ENCODE measurements at regions not wholly inside any gene's neighbourhood (a gene's known extent, or its start where the extent isn't known, plus 50 kb on each side); places are given as distances from the start of the nearest gene placed in this dataset.

- H3K9me3 ChIP-seq (ENCODE audit: low read depth, low read length): no peaks in the 10 kb centered on the region
- H3K27me3 ChIP-seq (ENCODE audit: insufficient read depth, low read length): peaks cover 55% of the 10 kb centered on the region
- TF ChIP-seq CTCF (IDR thresholded peaks at IDR 0.05; ENCODE audit: extremely low read depth, low read depth, low read length): no peak
- H3K27ac ChIP-seq (ENCODE audit: low read depth, low read length): no peak overlapping the region
- no peaks in the 10 kb centered on the region for H4K20me1 ChIP-seq (ENCODE audit: insufficient read depth, low read length)
- H3K36me3 ChIP-seq (ENCODE audit: insufficient read depth, low read length): no peaks in the 10 kb centered on the region
- no peak for DNase-seq (ENCODE audit: insufficient read length, low spot score, missing footprints)
- H3K4me3 ChIP-seq (ENCODE audit: insufficient read depth, low read length): no peak overlapping the region
- peaks cover 3% of the 10 kb centered on the region for H3K4me1 ChIP-seq (ENCODE audit: insufficient read depth, low read length)
- no peak overlapping the region for H3K4me2 ChIP-seq (ENCODE audit: insufficient read depth, low read length)
- no peak overlapping the region for H2AFZ ChIP-seq (ENCODE audit: low read length)
- H3K79me2 ChIP-seq (ENCODE audit: insufficient read depth, low read length): no peaks in the 10 kb centered on the region
Measured at GRCh38 chr9:113687107-113687679, 188.9 kb upstream of the ZNF618 start.

GRCh38 chr9:113687680-113688371 lies 188.3 kb upstream of the ZNF618 start:
- TF ChIP-seq CTCF (IDR thresholded peaks at IDR 0.05; ENCODE audit: extremely low read depth, low read depth, low read length): no peak
- H3K27me3 ChIP-seq (ENCODE audit: insufficient read depth, low read length): peaks cover 55% of the 10 kb centered on the region
- DNase-seq (ENCODE audit: insufficient read length, low spot score, missing footprints): no peak
- H3K4me2 ChIP-seq (ENCODE audit: insufficient read depth, low read length): no peak overlapping the region
- H3K4me3 ChIP-seq (ENCODE audit: insufficient read depth, low read length): peak overlapping the region; percentile 25
- H3K27ac ChIP-seq (ENCODE audit: low read depth, low read length): no peak overlapping the region
- no peaks in the 10 kb centered on the region for H3K36me3 ChIP-seq (ENCODE audit: insufficient read depth, low read length)
- no peaks in the 10 kb centered on the region for H4K20me1 ChIP-seq (ENCODE audit: insufficient read depth, low read length)
- no peaks in the 10 kb centered on the region for H3K79me2 ChIP-seq (ENCODE audit: insufficient read depth, low read length)
- H3K9me3 ChIP-seq (ENCODE audit: low read depth, low read length): no peaks in the 10 kb centered on the region
- no peaks in the 10 kb centered on the region for H3K4me1 ChIP-seq (ENCODE audit: insufficient read depth, low read length)
- no peak overlapping the region for H2AFZ ChIP-seq (ENCODE audit: low read length)

- no peaks in the 10 kb centered on the region for H3K36me3 ChIP-seq (ENCODE audit: insufficient read depth, low read length)
- no peak overlapping the region for H2AFZ ChIP-seq (ENCODE audit: low read length)
- H3K27ac ChIP-seq (ENCODE audit: low read depth, low read length): no peak overlapping the region
- H3K27me3 ChIP-seq (ENCODE audit: insufficient read depth, low read length): peaks cover 60% of the 10 kb centered on the region
- no peaks in the 10 kb centered on the region for H3K4me1 ChIP-seq (ENCODE audit: insufficient read depth, low read length)
- no peak overlapping the region for H3K4me2 ChIP-seq (ENCODE audit: insufficient read depth, low read length)
- TF ChIP-seq CTCF (IDR thresholded peaks at IDR 0.05; ENCODE audit: extremely low read depth, low read depth, low read length): no peak
- DNase-seq (ENCODE audit: insufficient read length, low spot score, missing footprints): no peak
- H3K79me2 ChIP-seq (ENCODE audit: insufficient read depth, low read length): no peaks in the 10 kb centered on the region
- H4K20me1 ChIP-seq (ENCODE audit: insufficient read depth, low read length): no peaks in the 10 kb centered on the region
- no peak overlapping the region for H3K4me3 ChIP-seq (ENCODE audit: insufficient read depth, low read length)
- H3K9me3 ChIP-seq (ENCODE audit: low read depth, low read length): no peaks in the 10 kb centered on the region
Measured at GRCh38 chr9:113690055-113690740, 185.9 kb upstream of the ZNF618 start.

DNA sequence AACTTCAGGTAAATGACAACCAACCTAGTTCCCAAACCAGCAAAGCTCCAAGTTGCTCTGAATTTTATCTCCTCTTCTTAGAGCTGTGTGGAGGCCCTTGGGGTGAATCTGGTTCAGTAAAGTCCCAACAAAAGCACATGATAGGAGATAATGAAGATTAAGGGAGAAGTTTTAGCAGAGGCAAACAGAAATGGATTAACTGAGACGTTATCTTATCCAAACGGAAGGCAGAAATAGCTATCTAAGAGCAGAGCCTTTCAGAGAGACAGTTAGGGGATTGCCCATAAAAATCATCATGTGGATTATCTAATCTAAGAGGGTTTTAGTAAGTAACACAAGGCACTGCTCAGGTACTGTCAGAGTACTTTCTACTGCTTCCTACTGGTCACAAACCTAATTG lies 183.9 kb upstream of the ZNF618 start:
- Histone ChIP-seq H3K27me3 (ENCODE audit: insufficient read depth, low read length) (peaks cover 42% of the 10 kb centered on the region), H3K4me3 (ENCODE audit: insufficient read depth, low read length) (no peak overlapping the region), H3K36me3 (ENCODE audit: insufficient read depth, low read length) (no peaks in the 10 kb centered on the region), H2AFZ (ENCODE audit: low read length) (no peak overlapping the region), H3K79me2 (ENCODE audit: insufficient read depth, low read length) (no peaks in the 10 kb centered on the region), H3K4me2 (ENCODE audit: insufficient read depth, low read length) (no peak overlapping the region), H3K27ac (ENCODE audit: low read depth, low read length) (no peak overlapping the region), H4K20me1 (ENCODE audit: insufficient read depth, low read length) (no peaks in the 10 kb centered on the region), H3K4me1 (ENCODE audit: insufficient read depth, low read length) (no peaks in the 10 kb centered on the region), H3K9me3 (ENCODE audit: low read depth, low read length) (peaks cover 3% of the 10 kb centered on the region)
- DNase-seq (ENCODE audit: insufficient read length, low spot score, missing footprints): no peak
- TF ChIP-seq CTCF (IDR thresholded peaks at IDR 0.05; ENCODE audit: extremely low read depth, low read depth, low read length): no peak

All from osteoblast (primary cell).